T-helper 17 cell (primary cell): ENCODE measurements at regions not wholly inside any gene's neighbourhood (a gene's known extent, or its start where the extent isn't known, plus 50 kb on each side); places are given as distances from the start of the nearest gene placed in this dataset.

Source experiments
- ATAC-seq: fragments of 150-1000 bp; cut with Tn5 transposase; 2 replicates; pipeline ENCODE4 v1.10.0; 2021; ENCODE audit warnings: mild to moderate bottlenecking, moderate library complexity
- DNase-seq, 3 donors: peaks; one replicate each; pipeline versions ENCODE4 v3.0.0 to v3.0.0-alpha.2; 2020 to 2021
- H3K9me3 ChIP-seq: one replicate; pipeline ENCODE4 v1.7.0; 2013; ENCODE audit warnings: low read length, mild to moderate bottlenecking; ENCODE audit not compliant: control insufficient read depth, poor library complexity, severe bottlenecking
- H3K27ac Mint-ChIP-seq: one replicate; pipeline ENCODE4 v1.8.0; 2022; ENCODE audit warnings: mild to moderate bottlenecking, moderate library complexity, mixed read lengths
- H3K27me3 Mint-ChIP-seq: one replicate; pipeline ENCODE4 v1.8.0; 2022; ENCODE audit warnings: mixed read lengths
- H3K36me3 Mint-ChIP-seq: one replicate; pipeline ENCODE4 v1.8.0; 2022; ENCODE audit warnings: low read depth, mixed read lengths
- H3K4me1 Mint-ChIP-seq: one replicate; pipeline ENCODE4 v1.8.0; 2022; ENCODE audit warnings: mild to moderate bottlenecking, mixed read lengths
- H3K4me3 Mint-ChIP-seq: one replicate; pipeline ENCODE4 v1.8.0; 2022; ENCODE audit warnings: mild to moderate bottlenecking, moderate library complexity, mixed read lengths

DNA sequence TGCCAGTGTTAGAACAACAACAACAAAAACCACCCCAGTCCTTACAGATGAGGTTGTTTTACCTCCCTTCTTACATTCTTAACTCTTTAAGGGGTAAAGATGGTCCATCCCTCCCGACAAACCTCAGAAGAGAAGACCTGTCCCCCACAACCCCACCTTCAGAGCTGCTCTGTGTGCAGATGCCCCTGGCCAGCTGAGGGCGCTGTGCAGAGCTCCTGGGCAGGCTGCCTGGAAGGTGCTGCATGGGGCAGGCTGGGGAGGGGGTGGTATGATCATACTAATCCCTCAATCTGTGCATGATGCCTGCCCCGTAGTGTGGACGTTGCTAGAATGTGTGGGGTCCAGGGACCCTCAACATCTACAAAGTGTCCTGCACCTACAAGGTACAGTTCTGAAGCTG, 387.1 kb downstream of the INHBA start:
- H3K4me3 Mint-ChIP-seq = no peak overlapping the region
- H3K9me3 ChIP-seq = peaks cover 3% of the 10 kb centered on the region
- no peaks in the 10 kb centered on the region for H3K27me3 Mint-ChIP-seq
- DNase-seq (no peak), ATAC-seq (no peak)
- no peaks in the 10 kb centered on the region for H3K36me3 Mint-ChIP-seq
- H3K27ac Mint-ChIP-seq = no peak overlapping the region
- no peaks in the 10 kb centered on the region for H3K4me1 Mint-ChIP-seq

DNA sequence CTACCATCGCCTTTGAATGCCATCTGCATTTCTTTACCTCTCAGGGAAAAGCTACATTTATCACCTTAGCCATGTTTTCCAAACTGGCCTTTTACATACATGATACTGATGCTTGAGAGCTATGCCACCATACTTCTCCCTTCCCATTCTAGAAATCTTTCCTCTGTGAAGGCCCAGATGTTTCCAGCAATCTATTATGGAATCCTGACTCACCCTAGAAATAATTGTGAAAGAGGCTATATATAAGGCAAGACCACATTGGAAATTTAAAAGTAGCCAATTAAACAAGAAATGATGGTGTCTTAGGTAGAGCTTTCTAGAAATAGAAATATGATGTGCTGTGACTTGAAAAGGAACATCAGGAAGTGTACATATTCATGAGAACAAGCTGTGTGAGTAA, 389.7 kb downstream of the INHBA start:
- H3K4me1 Mint-ChIP-seq = no peaks in the 10 kb centered on the region
- no peaks in the 10 kb centered on the region for H3K27me3 Mint-ChIP-seq
- H3K4me3 Mint-ChIP-seq = no peak overlapping the region
- peaks cover 3% of the 10 kb centered on the region for H3K9me3 ChIP-seq
- no peaks in the 10 kb centered on the region for H3K36me3 Mint-ChIP-seq
- ATAC-seq (no peak), DNase-seq (no peak)
- no peak overlapping the region for H3K27ac Mint-ChIP-seq

DNA sequence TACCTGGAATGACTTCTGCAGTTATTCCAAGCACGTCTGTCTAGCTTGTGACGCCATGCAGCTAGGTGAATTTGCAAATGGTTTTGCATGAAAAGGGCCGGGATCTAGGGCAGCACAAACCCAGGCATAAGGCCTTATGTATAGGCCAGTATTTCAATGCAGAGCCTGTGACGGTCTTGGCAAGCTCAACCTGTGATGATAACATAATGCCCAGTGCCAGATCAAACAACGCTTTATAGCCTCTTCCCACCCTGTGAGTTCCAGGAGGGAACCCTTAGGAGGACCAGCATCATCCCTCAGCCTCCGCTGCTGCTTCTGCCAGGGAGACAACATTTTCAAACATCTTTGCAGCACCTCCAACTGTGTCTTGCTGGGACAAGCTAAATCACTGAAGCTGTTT, 390.7 kb downstream of the INHBA start:
- ATAC-seq (no peak), DNase-seq (no peak)
- Mint-ChIP-seq H3K36me3 (no peaks in the 10 kb centered on the region), H3K27me3 (no peaks in the 10 kb centered on the region), H3K4me1 (no peaks in the 10 kb centered on the region), H3K27ac (no peak overlapping the region), H3K4me3 (no peak overlapping the region)
- peaks cover 3% of the 10 kb centered on the region for H3K9me3 ChIP-seq

DNA sequence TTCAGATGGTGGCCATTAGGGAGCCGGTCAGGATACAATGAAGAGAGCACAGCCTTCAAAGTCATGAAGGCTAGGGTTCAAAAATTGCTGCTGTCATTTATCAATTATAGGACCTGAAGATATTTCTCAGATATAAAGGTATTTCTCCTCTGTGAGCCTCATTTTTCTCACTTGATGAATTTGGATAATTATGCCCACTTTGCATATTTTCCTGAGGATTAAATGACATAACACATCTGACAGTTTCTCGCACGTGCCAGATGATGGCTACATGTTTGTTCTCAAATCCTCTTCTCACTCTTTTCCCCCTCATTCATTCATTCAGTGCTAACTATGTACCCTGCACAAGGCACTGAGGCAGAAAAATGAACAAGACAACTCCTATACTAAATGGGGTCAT, 391.6 kb downstream of the INHBA start:
- H3K4me3 Mint-ChIP-seq = no peak overlapping the region
- ATAC-seq (no peak), DNase-seq (no peak)
- no peaks in the 10 kb centered on the region for H3K4me1 Mint-ChIP-seq
- no peaks in the 10 kb centered on the region for H3K27me3 Mint-ChIP-seq
- no peak overlapping the region for H3K27ac Mint-ChIP-seq
- peaks cover 3% of the 10 kb centered on the region for H3K9me3 ChIP-seq
- H3K36me3 Mint-ChIP-seq = no peaks in the 10 kb centered on the region

DNA sequence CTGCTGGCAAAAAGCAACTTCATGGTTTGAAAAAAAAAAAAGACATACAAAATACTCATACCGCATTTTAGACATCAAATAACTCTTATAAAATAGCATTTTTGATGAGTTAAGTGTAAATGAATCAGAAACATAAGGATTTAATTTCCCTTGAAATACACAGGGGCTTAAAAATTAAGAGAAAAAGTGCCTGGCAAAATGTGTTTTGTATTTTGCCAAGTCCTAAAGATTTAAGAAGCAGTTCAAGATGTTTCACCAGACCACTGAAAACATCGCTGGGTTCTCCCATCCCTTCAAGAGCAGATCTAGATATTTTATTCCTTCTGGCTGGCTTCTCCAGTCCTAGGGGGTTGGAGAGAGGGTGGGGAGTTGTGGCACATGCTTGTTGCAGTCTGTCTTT, 396.4 kb downstream of the INHBA start:
- no peak for DNase-seq
- no peak for ATAC-seq
- no peaks in the 10 kb centered on the region for H3K4me1 Mint-ChIP-seq
- H3K27ac Mint-ChIP-seq = no peak overlapping the region
- H3K4me3 Mint-ChIP-seq = no peak overlapping the region
- peaks cover 3% of the 10 kb centered on the region for H3K9me3 ChIP-seq
- H3K36me3 Mint-ChIP-seq = no peaks in the 10 kb centered on the region
- no peaks in the 10 kb centered on the region for H3K27me3 Mint-ChIP-seq

DNA sequence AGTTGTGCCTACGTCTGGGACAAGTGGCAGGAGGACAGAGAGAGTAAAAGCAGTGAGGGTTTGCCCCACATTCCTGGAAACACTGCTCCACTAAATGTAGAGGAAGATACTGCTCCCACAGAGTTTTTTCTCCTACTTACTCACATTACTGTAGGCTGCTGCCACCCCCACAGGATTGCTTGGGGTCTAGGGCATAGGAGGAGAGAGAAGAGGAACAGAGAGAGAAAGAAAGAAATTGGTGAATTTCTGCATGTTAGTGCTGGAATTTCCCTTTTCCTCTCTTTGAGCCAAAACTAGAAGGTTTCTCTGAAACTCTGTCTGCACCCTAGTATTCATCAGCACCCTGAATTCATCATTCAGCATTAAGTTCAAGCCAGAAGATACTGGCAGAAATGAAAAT, 397.9 kb downstream of the INHBA start:
- Mint-ChIP-seq H3K4me3 (no peak overlapping the region), H3K4me1 (no peaks in the 10 kb centered on the region), H3K27ac (no peak overlapping the region), H3K27me3 (no peaks in the 10 kb centered on the region), H3K36me3 (no peaks in the 10 kb centered on the region)
- ATAC-seq (no peak), DNase-seq (no peak)
- no peaks in the 10 kb centered on the region for H3K9me3 ChIP-seq

DNA sequence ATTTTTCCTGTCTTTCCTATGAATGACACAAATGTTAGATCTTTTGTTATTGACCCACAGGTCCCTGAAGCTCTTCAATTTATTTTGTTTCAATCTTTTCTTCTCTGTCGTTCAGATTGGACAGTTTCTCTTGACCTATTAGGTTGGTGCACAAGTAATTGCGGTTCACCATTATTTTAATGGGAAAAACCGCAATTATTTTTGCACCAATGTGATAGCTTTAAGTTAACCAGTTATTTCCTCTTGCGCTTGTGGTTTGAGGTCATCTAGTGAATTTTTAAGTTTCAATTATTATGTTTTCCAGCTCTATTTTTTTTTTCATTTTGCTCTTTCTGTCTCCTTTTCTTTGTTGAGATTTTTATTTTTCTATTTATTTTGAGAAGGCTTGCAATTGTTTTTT, 399.2 kb downstream of the INHBA start:
- no peaks in the 10 kb centered on the region for H3K9me3 ChIP-seq
- DNase-seq (no peak), ATAC-seq (no peak)
- Mint-ChIP-seq H3K27ac (no peak overlapping the region), H3K4me3 (no peak overlapping the region), H3K27me3 (no peaks in the 10 kb centered on the region), H3K36me3 (no peaks in the 10 kb centered on the region), H3K4me1 (no peaks in the 10 kb centered on the region)

DNA sequence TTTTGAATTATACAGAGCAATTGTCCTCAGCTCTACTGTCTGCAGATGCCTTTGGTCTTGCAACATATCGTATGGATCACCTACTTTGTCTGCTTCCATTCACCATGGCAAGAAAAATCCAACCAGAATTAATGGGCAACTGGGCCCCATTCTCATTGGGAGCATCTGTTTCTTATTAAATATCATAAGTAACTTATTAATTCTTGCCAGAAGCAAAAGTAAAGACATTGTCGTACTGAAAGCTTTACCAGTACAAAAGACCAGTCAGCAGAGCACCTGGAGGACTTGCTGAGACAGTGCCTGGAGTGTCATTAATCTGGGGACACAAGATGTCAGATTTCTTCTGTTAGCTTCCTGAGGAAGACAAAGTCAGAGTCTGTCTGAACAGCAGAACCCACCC, 404.5 kb downstream of the INHBA start:
- no peaks in the 10 kb centered on the region for H3K4me1 Mint-ChIP-seq
- ATAC-seq = no peak
- H3K9me3 ChIP-seq = no peaks in the 10 kb centered on the region
- no peak for DNase-seq
- no peaks in the 10 kb centered on the region for H3K27me3 Mint-ChIP-seq
- H3K36me3 Mint-ChIP-seq = no peaks in the 10 kb centered on the region
- no peak overlapping the region for H3K4me3 Mint-ChIP-seq
- no peak overlapping the region for H3K27ac Mint-ChIP-seq

DNA sequence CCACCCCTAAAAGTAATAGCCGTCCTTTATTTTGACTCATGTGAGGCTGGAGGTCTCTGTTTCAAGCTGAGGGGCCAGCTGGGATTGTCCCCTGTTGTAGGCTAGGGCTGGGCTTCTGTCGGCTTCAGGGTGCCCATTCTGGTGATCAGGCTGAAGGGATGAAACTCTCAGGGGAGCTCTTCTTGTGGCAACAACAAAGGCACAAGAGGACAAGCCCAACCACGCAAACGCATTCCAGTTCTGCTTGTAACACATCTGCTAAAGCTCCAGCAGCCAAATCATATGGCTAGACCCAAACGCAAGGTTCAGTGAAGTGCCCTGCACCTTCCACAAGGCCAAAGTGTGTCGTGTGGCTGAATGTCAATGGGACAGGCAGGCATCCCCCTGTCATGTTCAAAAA, 405.7 kb downstream of the INHBA start:
- H3K36me3 Mint-ChIP-seq = no peaks in the 10 kb centered on the region
- H3K4me1 Mint-ChIP-seq = no peaks in the 10 kb centered on the region
- no peak overlapping the region for H3K4me3 Mint-ChIP-seq
- no peaks in the 10 kb centered on the region for H3K27me3 Mint-ChIP-seq
- ATAC-seq (no peak), DNase-seq (no peak)
- no peaks in the 10 kb centered on the region for H3K9me3 ChIP-seq
- H3K27ac Mint-ChIP-seq = no peak overlapping the region

DNA sequence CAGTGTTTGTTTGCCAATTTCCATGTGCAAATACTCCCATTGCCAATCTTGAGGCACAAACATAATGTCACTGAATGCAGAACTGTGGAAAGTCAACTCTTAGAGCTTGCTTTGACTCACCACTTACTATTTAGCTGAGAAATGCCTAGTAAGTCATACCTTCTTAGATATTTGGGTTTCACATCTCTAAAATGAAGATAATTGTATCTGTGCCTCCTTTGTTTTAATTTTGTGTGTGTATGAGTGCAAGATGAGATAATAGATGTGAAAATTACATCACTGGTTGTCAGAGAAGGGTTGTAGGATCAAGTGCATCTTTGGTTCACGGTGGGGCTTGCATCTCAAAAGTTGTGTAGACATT, 407.5 kb downstream of the INHBA start:
- DNase-seq = no peak
- no peaks in the 10 kb centered on the region for H3K9me3 ChIP-seq
- no peak for ATAC-seq
- Mint-ChIP-seq H3K27me3 (no peaks in the 10 kb centered on the region), H3K27ac (no peak overlapping the region), H3K4me3 (no peak overlapping the region), H3K4me1 (no peaks in the 10 kb centered on the region), H3K36me3 (no peaks in the 10 kb centered on the region)

DNA sequence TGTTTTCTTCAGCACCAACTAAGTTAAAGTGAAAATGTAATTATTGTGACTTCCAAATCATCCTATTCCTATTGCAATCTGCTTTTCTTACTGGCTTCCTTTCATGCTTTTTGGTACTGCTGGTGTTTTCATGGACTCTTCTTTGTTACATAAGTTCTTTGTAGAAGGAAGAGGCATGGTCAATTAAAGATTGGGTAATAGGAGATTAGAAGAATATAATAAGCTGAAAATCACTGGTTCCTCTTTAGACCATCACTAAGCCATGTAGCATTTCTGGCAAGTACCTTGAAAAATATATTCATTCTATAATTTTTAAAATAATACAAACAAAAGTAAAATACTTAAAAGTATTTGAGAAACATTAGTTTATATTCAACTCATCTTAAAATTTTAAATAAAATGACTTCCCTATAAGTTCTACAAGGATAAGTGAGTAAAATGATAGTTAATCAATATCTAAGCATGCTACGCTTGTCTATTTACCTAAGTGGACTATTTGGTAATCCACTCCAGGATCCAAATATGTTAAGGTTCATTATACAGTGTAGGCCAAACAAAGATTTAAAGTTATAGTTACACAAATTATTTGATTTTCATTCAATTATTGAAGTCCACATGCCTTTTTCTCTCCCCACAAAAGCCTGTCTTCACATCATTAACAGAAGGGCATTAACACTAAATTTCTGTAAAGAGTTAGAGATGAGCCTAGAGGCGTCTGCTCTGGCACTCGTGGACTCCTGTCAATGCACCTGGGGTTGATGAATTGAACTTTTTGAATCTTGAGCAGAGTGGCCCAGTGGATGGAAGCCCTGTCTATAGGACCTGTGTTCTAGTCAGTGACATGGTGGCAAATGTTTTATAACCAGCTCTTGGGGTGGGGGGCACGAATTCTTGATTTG, 408.1 kb downstream of the INHBA start:
- no peaks in the 10 kb centered on the region for H3K9me3 ChIP-seq
- ATAC-seq (no peak), DNase-seq (no peak)
- Mint-ChIP-seq H3K36me3 (no peaks in the 10 kb centered on the region), H3K27ac (no peak overlapping the region), H3K4me1 (no peaks in the 10 kb centered on the region), H3K4me3 (no peak overlapping the region), H3K27me3 (no peaks in the 10 kb centered on the region)

DNA sequence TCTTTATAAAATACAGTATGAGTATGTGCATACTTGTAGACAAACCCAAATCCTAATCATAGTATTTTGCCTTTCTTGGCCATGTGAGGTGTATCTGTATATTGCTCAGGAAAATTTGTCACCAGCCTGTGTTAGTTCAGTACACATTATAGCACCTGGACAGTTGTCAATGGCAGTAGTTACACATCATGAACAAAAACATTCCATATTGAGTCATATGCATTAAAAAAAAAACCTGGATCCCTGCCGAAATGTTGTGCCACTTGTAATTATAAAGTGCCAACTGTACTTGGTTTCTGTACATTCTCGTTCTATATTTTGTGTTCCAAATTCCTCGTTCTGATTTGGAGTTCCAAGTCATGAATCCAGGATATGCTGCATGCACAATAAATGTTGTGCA, 410.4 kb downstream of the INHBA start:
- no peak for DNase-seq
- no peak overlapping the region for H3K27ac Mint-ChIP-seq
- H3K27me3 Mint-ChIP-seq = no peaks in the 10 kb centered on the region
- H3K4me3 Mint-ChIP-seq = no peak overlapping the region
- no peaks in the 10 kb centered on the region for H3K4me1 Mint-ChIP-seq
- ATAC-seq = no peak
- no peaks in the 10 kb centered on the region for H3K36me3 Mint-ChIP-seq
- no peaks in the 10 kb centered on the region for H3K9me3 ChIP-seq

DNA sequence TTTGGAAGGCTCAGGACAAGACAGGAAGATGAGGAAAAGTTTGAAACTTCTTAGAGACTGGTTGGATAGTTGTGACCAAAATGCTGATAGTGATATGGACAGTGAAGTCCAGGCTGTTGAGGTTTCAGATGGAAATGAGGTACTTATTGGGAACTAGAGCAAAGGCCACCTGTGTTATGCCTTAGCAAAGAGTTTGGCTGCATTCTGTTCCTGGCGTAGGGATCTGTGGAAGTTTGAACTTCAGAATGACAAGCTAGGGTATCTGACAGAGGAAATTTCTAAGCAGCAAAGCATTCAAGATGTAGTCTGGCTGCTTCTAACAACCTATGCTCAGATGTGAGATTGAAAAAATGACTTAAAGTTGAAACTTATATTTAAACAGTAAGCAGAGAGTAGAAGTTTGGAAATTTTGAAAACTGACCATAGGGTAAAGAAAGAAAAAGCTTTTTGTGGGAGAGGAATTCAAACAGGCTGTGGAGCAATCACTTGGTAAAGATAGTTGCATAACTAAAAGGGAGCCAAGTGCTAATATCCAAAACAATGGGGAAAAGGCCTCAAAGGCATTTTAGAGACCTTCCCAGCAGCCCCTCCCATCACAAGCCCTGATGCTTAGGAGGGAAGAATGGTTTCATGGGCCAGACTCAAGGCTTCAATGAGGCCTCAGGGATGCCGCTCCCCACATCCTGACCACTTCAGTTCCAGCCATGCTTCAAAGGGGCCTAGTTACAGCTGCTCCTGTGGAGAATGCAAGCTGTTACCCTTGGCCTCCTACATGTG, 415.1 kb downstream of the INHBA start:
- no peaks in the 10 kb centered on the region for H3K36me3 Mint-ChIP-seq
- no peak overlapping the region for H3K4me3 Mint-ChIP-seq
- H3K4me1 Mint-ChIP-seq = no peaks in the 10 kb centered on the region
- no peak for DNase-seq
- no peak for ATAC-seq
- no peaks in the 10 kb centered on the region for H3K27me3 Mint-ChIP-seq
- no peak overlapping the region for H3K27ac Mint-ChIP-seq
- no peaks in the 10 kb centered on the region for H3K9me3 ChIP-seq

DNA sequence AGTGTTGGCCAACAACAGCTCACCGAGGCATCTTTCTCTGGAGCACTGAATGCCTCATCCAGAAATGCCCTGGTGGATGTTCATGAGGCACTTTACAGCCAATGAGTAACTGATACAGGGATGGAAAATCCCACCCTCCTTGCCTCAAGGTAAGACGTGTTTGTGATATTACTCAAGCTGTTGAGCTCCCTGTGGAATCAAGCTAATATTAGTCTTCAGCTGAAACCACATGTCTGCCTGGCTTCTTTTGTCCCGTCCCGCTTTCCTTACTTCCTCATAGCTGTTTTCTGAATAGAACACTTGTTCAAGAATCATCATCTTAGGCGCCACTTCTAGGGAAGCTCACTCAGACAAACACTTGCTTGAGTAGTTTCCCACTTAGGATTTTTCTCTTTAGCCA, 422.4 kb downstream of the INHBA start:
- ATAC-seq (no peak), DNase-seq (no peak)
- H3K27me3 Mint-ChIP-seq = no peaks in the 10 kb centered on the region
- no peaks in the 10 kb centered on the region for H3K4me1 Mint-ChIP-seq
- no peaks in the 10 kb centered on the region for H3K9me3 ChIP-seq
- no peak overlapping the region for H3K27ac Mint-ChIP-seq
- H3K36me3 Mint-ChIP-seq = no peaks in the 10 kb centered on the region
- no peak overlapping the region for H3K4me3 Mint-ChIP-seq
